DMS 273 (cell line): ENCODE measurements at regions not wholly inside any gene's neighbourhood (a gene's known extent, or its start where the extent isn't known, plus 50 kb on each side); places are given as distances from the start of the nearest gene placed in this dataset.

Experiments used
- DNase-seq: peaks from one replicate; lab custom pipeline; 2025; ENCODE audit not compliant: unreplicated experiment; lab: John Stamatoyannopoulos, UW

DNA sequence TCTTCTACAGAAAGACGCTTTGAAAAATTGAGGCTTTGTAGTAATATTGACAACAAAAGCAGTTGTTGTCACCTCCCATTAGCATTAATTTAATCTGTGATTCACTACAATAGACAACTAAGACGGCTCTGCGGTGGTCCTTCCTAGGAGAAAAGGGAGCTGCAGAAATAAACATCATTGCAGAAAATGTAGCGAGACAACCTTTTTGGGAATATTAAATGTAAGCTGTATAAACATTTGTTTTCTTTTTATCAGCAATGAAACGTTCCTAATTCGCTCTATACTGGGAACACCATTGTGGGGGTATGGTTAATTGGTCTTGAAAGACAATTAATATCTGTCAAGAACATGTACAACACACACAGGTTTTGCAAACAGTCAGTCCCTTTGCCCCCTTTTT is 583.3 kb upstream of the TENM3 start:
- no peak for DNase-seq

DNA sequence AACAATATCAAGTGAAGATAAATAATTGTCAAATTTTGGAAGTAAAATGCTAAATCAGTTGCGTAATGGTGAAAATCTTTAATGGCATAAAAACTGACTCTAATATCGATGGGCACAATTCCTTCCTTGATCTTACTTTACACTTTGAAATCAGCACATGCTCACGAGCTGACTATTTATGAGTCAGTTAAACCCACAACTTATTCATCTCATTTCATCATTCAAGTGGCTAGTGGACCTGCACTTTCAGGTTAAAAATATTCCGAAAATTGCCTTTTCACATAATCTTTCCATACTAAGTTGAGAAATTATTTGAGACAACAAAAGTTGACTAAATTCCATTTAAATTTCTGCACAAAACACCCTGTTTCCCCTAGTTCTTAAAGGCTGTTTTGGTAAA is 582.1 kb upstream of the TENM3 start:
- no peak for DNase-seq

DNA sequence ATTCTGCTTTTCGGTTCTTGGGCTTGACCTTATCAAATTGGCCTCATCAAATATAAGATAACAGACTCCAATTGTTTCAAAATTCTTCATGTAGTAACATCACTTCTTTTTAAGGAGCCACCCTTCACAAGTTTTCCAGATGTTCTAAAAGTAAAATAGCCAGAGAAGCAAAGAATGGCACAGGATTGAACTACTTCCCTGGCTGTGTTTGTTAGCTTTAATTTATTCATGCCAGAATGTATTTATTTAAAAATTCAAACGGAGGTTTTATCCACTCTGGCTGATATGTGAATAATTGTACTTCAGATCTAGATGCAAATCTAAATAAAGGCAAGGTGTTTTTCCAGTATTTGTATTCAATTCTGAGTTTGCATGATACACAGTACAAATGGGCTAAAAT is 581.3 kb upstream of the TENM3 start:
- DNase-seq: no peak

DNA sequence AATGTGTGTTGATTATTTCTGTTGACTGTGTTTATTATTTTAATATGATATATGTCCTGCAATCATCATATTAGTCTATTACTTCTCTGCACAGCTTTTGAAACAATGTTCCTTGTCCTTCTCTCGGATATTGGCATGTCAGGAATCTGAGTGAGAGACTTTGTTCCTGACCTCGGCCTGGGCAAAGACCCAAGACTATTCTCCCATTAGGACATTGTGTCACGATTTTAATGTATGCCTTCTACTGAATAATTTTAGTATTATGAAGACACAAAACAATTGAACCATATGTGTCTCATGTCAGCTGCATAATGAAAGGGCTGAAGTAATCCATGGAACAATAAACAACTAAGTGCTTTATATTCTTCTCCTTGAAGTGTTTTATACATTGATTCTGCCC is 580.8 kb upstream of the TENM3 start:
- no peak for DNase-seq

DNA sequence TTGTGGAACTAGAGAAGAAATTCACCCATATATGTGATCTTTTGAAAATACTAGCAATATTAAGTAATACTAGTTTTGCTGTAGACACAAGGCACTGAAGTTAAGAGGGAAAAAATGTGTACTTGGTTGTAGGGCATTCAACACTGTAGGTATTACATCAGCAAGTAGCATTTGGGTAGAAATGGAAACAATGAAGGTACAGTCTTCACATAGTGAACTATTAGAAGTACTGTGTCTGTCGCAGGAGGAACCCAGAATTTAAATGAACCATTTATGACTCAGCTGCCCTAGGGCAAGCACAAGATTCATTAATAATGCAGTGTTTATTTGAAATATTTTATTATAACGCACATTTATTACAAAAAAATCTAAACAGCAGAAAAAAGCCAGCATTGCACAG is 572.7 kb upstream of the TENM3 start:
- no peak for DNase-seq

DNA sequence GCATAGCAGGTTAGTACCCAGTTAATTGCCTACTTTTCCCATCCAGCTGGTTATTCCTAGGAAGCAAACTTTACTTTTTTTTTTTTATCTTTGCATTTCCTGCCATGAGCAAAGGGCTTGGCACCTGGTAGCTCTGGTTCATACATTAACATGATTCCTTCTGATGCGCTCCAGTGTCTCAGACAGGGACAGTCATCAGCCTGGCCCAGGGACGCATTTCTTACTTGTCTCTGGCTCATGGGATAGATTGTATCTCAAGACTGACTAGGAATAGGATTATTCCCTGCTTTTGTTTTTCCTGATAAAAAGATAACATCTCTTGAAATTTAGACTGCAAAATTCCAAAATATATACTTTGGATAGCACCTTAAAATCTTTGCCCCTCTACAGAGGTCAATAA is 571.5 kb upstream of the TENM3 start:
- DNase-seq: no peak

DNA sequence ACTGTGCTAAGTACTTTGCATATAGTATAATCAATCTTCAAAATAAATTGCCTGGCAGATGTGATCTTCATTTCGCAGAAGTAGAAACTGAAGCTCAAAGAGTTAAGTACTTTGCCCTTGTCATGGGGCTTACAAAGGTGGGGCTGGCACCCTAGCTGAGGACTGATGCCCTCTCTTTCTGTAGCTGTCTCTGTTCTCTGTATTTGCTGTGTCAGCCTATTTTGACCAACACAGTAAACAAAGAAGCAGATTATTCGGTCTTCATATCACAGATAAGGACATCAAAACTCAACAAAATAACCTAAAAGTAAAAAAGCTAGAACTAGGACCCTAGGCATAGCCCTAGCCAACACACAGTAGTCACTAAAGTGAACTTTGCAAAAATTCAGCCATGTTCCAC is 570.5 kb upstream of the TENM3 start:
- no peak for DNase-seq

DNA sequence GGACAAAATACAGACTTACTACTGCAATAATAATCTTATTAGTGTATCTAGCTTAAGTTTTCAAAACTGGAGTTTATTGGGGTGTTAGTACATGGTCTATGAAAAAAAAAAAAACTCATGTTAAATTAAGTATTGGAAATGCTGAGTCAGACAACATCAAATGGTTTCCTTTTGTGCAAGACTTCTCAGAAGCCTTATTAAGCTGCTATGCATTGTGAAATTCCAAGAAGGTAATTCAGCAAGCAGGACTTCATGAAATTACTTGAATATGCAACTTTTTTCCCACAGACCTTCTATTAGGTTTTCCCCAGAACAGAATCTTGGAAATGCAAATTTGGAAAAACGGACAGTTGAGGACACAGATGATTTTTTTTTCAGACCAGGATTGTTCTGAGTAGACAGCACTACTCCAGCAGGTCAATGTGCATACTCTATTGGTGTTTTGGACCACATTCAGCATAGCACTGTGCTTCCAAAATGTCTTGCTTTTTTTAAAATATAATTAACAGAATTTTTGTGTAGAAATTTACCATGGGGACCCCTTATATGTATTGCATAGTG is 568.8 kb upstream of the TENM3 start:
- no peak for DNase-seq

DNA sequence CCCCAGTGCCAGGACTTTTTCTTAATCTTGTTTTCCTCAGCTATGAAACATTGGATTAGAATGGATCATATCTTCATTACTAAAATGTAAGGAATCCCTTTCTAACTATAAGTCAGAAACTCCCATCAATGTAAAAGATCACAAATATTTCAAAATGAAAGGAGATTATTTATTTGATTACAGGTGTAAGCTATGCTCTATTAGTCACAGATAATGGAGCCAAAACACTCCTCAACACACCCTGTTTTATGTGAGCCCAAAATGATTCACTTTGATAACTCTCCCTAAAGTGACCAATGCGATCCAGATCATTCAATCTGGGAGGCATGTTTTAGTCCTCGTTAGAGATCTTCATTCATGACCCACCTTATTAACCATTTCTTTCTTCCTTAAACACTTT is 566.7 kb upstream of the TENM3 start:
- no peak for DNase-seq

DNA sequence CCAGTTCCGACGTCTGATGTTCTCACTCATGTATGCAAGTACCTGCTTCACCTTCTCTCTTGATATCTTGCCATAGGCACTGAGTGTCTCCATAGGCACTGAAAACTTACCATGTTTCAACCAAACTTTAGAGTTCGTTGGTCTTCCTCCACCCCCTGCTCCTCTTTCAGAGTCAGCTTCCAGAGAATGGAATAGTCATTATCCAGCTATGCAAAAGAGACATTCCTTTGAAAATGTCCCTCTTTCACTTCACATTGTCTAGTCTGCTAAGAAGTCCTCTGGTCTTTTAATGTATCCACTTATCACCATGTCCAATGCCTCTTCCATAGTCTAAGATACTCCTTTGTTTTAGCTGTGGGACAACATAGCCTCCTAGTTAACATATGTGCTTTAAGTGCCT is 566.0 kb upstream of the TENM3 start:
- DNase-seq: no peak

DNA sequence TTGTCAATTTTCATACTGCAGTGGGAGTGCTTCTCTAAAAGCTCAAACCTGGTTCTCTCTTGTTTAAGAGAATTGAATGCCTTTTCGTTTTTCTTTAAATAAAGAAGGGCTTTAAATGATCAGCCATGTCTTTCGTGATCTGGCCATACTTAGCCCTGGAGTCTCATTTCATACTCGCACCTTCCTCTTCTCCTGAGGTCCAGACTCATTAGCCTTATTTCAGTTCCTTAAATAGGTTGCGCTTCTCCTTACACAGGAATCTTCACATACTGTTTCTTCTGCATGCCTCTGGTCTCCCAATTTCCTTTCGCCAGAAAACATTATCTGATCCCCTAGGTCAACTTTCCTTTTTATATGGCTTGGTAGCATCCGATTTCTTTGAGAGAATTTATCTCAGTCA is 565.6 kb upstream of the TENM3 start:
- no peak for DNase-seq

DNA sequence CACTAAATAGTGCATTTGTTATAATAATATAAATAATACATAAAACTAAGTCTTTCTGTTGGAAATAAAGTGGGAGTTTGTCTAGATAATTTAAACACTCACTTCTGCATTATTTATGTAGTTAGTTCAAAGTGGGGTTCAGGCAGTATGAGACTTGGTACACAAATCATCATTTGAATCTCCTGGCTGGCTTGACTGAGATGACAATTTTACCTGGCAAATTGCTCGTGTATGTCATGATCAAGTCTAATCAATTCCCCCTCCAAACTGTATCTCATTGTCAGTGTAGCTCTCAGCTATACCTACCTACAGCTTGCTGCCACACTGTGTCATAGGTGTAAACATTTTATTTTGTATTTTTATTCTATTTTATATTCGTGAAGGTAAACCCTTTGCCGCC is 563.4 kb upstream of the TENM3 start:
- no peak for DNase-seq

DNA sequence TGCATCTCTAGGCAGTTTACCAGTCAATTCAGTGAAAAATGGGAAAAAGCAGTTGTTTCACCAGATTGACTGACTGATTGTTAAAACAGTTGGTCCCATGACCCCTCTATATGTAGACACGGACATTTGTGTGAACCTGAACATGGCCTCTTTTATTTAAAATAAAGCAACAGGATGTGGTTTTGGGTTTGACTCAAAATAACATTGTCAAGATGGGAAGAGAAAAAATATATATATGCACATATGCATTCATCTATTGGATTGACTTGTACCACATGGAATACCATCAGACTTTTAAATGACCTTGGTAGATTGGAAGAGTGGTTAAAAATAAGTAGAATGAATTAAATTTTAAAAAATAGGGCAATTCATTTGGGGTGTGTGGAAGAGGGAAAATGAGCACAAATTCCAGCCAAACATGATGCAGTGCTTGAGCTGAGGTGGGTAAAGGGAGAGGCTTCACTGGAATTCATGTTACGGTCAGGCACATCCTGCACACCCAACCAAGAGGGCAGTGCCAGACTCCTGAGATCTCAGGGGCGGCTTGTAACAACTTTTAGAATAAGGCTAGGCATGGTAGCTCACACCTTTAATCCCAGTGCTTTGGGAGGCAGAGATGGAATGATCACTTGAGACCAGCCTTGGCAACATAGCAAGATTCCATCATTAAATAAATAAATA is 560.7 kb upstream of the TENM3 start:
- no peak for DNase-seq

DNA sequence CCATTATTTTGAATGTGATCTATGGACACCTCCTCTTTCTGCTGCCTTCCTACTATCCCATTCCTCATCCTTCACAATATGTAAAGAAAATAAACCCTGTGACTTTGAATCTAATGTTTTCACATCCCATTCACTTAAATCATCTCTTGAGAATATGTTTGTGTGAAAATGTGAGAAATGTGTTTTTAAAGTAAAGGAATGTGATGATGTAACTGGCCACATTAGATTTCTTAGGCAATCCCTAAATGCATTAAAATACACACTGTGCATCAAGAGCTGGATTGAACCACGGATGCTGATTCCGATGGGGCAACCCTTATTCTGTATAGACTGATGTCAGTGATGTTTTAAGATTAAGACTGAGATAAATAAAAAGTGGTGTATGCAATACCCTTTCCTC is 558.9 kb upstream of the TENM3 start:
- DNase-seq: no peak

DNA sequence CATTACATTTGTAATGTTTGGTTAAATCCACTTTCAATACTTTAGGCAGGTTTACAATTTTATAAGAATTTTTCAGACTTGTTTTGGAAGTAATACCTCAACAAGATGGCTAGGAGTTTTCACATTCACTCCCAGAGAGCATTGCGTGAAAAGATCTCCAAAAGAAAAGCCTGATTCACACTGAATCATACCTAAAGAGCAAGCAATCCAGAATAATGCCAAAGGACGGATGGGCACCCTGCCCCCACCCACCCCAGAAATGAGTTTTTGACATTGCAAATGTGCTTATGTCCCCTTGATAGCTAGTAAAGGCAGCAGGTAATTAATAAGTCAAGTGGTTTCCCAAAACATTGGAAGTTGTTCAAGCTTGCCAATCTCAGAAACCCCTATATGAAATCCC is 557.7 kb upstream of the TENM3 start:
- no peak for DNase-seq

DNA sequence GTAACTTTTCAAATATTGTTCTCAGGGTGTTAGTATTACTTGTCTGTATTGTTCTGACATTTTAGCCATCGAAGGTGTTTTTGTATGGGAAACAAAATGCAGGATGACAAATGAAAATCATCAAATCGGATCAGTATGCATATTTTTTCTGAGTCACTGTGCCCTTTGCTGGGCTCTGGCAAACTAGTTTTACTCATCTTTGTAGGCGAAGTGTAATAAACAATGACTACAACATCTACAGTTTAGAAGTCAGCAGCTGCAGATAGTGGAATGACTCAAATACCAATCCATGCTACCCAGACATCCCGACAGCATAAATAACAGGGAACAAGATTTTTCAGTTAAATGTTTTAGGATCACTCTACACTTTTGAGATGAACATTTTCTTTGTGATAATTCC is 557.3 kb upstream of the TENM3 start:
- no peak for DNase-seq

DNA sequence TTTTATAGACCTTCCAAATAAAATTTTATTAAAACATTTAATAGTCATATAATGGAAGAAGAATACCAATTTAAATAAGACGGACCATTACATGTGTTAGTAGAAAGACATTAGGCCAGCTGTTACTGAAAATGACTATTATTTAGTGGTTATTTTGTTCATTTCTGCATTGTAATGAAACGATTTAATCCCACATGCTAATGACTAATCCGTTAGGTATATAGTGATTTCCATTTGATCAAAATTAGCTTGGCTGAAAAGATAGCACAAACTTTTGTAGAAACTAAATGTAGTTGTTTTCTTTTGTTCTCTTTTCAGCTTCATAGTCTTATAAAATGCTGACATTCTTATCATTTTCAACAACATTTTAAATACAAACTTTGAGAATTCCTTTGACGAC is 556.1 kb upstream of the TENM3 start:
- no peak for DNase-seq

DNA sequence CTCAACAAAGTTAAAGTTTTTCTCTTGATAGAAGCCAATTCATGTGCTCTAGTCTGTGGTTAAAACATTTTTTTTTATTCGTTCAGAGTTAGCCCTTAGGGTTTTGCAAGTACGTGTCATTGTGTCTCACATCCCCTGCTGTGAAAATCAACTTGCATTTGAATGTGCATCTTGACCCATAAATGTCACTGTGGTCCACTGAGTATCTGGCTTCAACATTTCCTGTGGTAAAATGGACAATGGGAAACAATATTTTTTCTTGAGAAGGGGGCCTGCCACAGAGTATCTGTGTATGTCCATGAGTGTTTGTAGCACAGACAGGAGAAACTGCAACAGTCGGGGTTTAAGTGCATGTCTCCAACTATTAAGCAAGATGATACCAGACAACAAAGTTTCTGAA is 554.8 kb upstream of the TENM3 start:
- DNase-seq: no peak

DNA sequence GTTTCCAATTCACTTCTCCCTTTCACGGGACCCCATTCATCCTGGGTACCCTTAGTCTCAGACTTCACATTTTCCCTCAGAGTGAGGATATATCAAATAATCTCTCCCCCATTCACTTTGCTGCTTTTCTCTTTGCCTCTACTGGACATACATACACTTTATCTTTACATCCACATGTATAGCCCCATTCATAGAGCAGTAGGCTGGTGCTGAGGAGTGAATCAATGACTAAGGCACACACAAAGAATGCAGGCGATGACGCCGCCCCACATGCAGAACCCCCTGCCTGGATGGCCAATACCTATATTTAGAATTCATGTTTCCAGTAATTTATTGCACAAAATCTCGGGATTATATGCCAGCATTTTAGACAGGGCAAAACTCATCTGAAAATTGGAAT is 554.3 kb upstream of the TENM3 start:
- DNase-seq: no peak

DNA sequence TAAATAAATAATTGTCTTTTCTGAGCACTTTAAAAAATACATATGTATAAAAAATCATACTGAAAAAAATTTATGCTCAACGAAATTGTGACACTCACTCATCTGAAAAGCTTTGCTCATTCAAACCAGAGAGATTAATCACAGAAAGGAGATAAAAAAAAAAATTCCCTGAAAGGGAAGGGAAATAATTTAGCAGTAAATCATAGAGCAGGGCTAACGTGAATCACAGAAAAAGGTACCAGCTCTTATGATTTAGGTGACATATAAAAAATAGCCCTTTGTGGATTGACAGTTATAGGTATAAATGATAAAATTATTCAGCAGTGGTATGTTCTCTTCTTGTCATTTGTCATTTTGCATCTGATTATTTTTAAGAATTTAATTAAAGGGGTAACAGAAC is 552.7 kb upstream of the TENM3 start:
- no peak for DNase-seq

DNA sequence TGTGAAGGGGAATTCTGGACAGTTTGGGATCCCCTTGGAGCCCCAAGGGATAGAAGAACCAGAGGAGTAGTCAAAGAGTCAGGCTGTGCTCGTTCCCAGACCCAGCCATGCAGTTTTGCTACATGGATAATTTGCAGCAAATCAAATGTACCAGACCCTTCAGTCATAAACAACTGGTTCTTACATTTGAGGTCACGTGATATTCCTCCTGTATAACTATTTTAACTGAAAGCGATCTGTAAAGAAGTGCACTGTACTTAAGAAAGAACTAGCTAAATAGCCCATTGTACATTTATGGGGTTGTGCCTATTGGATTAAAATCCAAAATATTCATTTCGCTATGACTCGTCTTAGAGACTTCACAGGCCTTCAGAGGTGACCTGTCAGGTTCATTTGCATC is 550.2 kb upstream of the TENM3 start:
- no peak for DNase-seq

DNA sequence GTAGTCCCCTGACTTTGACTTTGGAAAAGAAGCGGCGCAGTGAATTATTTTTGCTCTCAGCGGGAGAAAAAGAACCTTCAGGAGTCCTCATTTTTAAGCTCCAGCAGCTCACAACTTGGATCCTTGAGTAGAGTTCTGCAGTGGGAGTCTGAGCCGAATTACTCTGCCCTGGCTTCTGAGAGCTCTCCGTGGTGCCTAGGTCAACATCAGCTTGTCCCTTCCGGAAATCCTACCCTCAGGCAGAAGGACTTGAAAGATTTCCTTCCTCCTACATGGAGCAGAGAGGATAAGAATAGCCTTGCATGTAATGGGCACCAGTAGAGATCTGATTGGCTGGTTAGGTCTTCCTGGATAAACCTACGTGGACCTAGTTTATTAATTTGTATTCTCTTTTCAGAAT is 549.7 kb upstream of the TENM3 start:
- DNase-seq: no peak

DNA sequence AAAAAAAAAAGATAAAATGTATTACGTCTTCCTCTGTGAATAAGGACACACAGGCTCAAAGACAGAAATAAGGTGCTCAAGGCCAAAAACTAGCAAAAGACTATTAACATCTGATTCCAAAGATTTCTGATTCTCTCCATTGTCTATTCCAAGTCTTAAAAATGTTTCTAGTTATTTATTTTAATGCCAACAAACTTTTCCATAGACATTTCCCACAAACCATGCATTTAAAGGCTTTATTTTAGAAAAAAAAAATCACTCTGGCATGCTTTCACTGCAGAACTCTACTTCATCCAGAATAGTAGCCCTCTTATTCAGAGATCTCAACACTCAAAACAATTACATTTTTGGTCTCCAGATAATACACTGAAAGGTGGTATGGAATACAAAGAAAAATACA is 545.0 kb upstream of the TENM3 start:
- no peak for DNase-seq
